Right ventricle myocardium superior (tissue), 1 donor: ENCODE measurements at regions not wholly inside any gene's neighbourhood (a gene's known extent, or its start where the extent isn't known, plus 50 kb on each side); places are given as distances from the start of the nearest gene placed in this dataset.

Source experiments
- ATAC-seq: fragments of 200-7000 bp; cut with Tn5 transposase; one replicate; pipeline ENCODE4 v1.9.1; 2020; ENCODE audit warnings: mild to moderate bottlenecking; ENCODE audit not compliant: poor library complexity
- DNase-seq: peaks from one replicate; pipeline ENCODE4 v3.0.0-alpha.2; 2020
- intact Hi-C: fragments of 100-400 bp; cut with DNase I; formaldehyde crosslinking; loops from one replicate; pipeline ENCODE4 v1.11.2; 2022
- donor health status: DM: no; HTN: yes; CAD: no; lungs with severe emphysema.

GRCh38 chr3:177554895-177555759 lies 357.8 kb upstream of the TBL1XR1 start:
- ATAC-seq (peak; percentile 75), DNase-seq (peak; percentile 49)

GRCh38 chr3:177557548-177557947 lies 360.3 kb upstream of the TBL1XR1 start:
- no peak for ATAC-seq
- intact Hi-C loops: no loop called here
- no peak for DNase-seq

More at GRCh38 chr3:177554895-177555759, 357.8 kb upstream of the TBL1XR1 start:
- intact Hi-C loops: no loop called here

GRCh38 chr3:177561365-177561764 lies 364.1 kb upstream of the TBL1XR1 start:
- intact Hi-C loops: no loop called here
- ATAC-seq (no peak), DNase-seq (no peak)

DNA sequence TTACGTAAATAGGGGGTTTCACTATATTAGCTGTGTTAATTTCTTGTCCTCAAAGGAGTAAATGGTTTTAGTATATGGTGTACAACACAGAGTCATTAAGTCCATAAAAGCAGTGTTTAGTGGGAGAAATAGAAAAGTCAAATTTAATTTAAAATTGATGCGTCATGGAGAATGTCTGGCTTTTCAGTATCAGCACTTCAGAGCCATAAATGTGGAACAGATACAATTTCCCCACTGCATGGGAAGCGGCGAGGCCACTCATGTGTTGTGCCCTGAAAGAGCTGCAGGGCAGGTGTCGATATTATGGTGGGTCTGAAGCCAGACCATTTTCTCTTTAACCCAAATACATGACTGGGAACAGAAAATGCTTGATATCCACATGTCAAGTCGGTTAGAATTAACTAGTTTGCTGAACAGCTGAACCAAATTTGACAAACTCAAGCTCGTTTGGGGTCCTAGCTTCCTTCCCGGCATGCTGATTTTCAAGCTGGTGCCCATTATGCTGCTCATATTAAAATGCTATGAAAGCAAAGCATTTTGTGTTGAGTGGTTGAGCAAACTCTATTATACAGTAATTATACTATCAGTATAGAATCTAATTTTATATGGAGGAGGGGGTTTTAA lies 364.6 kb upstream of the TBL1XR1 start:
- DNase-seq (no peak), ATAC-seq (no peak)
- intact Hi-C loops: no loop called here

DNA sequence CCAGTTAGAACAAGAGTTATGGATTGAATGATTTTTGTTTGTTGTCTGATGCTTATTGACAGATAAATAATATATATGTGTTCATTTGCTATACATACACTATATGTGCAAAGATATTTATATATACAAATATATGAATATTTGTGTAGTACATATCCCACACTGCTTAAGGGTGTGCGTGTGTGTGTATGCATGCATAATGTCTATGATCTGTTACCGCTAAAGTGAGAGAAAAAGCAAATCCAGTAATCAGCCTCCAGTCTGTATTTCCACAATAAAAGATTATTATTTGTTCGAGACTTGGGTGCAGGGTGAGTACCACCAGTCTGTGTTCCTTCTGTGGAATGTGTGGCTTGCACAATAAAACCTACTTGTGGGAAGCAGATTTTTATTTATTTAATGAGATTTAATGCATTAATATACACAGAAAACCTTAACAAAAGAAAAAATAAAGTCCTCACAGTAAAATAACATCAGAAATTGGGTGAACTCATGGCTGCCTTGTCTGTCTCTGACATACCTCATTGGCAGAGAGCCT lies 366.0 kb upstream of the TBL1XR1 start:
- ATAC-seq: no peak
- no peak for DNase-seq
- intact Hi-C loops: no loop called here

- intact Hi-C loops: no loop called here
- DNase-seq (no peak), ATAC-seq (no peak)
Observed at GRCh38 chr3:177563792-177564191, 366.5 kb upstream of the TBL1XR1 start.

- DNase-seq (no peak), ATAC-seq (no peak)
- intact Hi-C loops: no loop called here
Observed at GRCh38 chr3:177565981-177566380, 368.7 kb upstream of the TBL1XR1 start.

DNA sequence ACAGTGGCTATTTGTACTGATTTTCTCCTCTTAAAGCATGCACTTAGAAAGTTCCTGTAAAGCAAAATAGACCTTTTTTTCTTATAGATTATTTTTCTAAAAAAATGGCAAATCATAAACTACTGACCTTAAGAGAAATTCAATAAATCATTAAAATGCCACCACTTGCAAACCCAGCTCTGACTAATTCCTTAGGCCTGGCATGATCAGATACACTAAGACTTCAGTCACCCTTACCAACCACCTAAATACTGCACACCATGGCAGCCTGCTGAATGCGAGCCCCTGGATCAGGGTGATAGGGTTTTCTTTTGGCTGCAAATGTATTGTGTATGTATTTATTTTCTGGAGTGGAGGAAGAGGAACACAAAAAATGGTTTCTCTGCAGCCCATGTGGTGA lies 370.6 kb upstream of the TBL1XR1 start:
- intact Hi-C loops: no loop called here
- DNase-seq (no peak), ATAC-seq (no peak)

- no peak for ATAC-seq
- DNase-seq: no peak
Observed at GRCh38 chr3:177569193-177569592, 371.9 kb upstream of the TBL1XR1 start.

DNA sequence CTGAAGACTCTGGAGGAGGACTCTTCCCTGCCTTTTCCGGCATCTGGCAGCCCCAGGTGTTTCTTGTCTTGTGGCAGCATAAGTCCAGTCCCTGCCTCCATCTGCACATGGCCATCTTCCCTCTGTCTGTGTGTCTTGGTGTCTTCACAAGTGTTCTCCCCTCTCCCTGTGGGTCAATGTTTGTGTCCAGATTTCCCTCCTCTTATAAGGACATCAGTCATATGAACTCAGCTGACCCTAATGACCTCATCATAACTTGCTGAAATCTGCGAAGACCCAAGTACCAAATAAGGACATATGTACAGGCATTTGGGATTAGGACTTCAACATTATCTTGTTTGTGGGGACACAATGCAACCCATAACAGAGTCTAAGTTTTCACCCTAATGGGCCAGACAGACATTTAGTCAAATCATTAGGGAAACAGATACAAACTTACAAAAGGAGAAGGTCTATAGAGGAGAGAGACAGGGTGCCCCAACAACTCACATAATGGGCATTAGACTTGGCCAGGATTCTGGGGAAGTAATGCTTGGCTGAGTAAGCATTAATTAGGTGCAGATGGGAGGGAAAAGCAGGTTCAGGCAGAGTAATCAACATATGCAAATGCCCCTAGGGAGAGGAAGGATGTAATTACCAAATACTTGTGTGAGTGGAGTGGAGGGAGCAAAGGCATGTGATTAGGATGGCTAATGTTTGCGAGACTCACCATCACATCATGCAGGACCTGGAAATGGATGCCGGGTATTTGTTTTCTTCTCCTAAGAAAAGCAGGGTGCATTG lies 372.8 kb upstream of the TBL1XR1 start:
- intact Hi-C loops: no loop called here
- ATAC-seq (peak; percentile 31), DNase-seq (no peak)

More at GRCh38 chr3:177569193-177569592, 371.9 kb upstream of the TBL1XR1 start:
- intact Hi-C loops: no loop called here

GRCh38 chr3:177571271-177571943 lies 374.1 kb upstream of the TBL1XR1 start:
- intact Hi-C loops: no loop called here
- ATAC-seq: no peak
- DNase-seq: no peak

DNA sequence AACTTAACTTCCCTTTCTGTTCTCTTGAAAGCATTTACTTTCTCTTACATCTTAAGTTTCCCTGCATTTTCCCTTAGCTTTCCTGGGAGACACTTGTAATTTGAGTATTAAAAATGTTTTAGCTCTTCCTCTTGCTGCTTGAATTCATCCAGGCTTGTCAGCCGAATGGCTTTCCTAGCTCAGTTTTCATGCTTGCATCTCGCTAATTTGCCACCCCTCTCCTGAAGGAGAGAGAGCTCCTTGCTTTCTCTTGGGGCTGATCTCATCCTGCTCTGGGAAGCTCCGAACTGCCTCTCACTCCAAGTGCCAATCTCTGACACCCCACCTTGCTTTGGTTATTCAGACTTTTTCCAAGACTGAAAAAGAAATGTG lies 374.6 kb upstream of the TBL1XR1 start:
- intact Hi-C loops: no loop called here
- DNase-seq (no peak), ATAC-seq (no peak)

GRCh38 chr3:177574222-177574856 lies 377.1 kb upstream of the TBL1XR1 start:
- peak; percentile 39 for ATAC-seq
- intact Hi-C loops: no loop called here
- no peak for DNase-seq

GRCh38 chr3:177576746-177577145 lies 379.5 kb upstream of the TBL1XR1 start:
- intact Hi-C loops: no loop called here
- ATAC-seq (no peak), DNase-seq (no peak)

GRCh38 chr3:177578488-177578887 lies 381.2 kb upstream of the TBL1XR1 start:
- ATAC-seq (no peak), DNase-seq (no peak)
- intact Hi-C loops: no loop called here

- DNase-seq: no peak
- intact Hi-C loops: no loop called here
- ATAC-seq: no peak
Observed at GRCh38 chr3:177579419-177579818, 382.1 kb upstream of the TBL1XR1 start.

- no peak for DNase-seq
Observed at GRCh38 chr3:177580437-177580836, 383.2 kb upstream of the TBL1XR1 start.

DNA sequence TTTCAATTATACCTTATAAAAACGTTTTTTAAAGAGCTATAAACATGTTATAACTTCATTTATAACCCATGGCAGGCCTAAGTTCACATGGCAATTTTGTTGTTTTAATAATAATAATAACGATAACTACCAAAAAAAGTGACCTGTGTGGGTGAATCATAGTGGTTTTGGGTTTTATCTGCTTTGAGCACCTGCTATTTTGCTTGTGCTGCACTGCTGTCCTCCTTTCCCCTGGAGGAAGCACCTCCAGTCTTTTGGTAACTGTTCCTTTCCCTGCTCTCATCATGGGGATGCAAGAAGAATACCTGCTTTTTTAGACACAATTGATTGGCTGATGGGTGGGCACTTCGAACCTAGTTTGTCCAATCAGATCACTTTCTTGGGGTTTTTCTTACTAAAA lies 388.0 kb upstream of the TBL1XR1 start:
- intact Hi-C loops: no loop called here
- no peak for DNase-seq
- ATAC-seq: no peak

More at GRCh38 chr3:177580437-177580836, 383.2 kb upstream of the TBL1XR1 start:
- no peak for ATAC-seq
- intact Hi-C loops: no loop called here
